ENCODE measurements at regions not wholly inside any gene's neighbourhood (a gene's known extent, or its start where the extent isn't known, plus 50 kb on each side); places are given as distances from the start of the nearest gene placed in this dataset.
"Not testable (repeated sequence)": the region's sequence is repeated elsewhere in the genome, so short reads cannot be mapped to it uniquely, and the experiment has no call there.

DNA sequence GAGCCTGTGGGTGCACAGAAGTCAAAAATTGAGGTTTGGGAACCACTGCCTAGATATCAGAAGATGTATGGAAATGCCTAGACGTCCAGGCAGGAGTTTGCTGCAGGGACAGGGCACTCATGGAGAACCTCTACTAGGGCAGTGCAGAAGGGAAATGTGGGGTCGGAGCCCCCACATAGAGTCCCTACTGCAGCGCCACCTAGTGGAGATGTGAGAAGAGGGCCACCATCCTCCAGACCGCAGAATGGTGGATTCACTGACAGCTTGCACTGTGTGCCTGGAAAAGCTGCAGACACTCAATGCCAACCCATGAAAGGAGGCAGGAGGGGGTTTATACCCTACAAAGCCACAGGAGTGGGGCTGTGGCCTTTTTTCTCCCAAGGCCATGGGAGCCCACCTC, 159.0 kb upstream of the ROPN1B start:
- TF ChIP-seq, protein P1, sequence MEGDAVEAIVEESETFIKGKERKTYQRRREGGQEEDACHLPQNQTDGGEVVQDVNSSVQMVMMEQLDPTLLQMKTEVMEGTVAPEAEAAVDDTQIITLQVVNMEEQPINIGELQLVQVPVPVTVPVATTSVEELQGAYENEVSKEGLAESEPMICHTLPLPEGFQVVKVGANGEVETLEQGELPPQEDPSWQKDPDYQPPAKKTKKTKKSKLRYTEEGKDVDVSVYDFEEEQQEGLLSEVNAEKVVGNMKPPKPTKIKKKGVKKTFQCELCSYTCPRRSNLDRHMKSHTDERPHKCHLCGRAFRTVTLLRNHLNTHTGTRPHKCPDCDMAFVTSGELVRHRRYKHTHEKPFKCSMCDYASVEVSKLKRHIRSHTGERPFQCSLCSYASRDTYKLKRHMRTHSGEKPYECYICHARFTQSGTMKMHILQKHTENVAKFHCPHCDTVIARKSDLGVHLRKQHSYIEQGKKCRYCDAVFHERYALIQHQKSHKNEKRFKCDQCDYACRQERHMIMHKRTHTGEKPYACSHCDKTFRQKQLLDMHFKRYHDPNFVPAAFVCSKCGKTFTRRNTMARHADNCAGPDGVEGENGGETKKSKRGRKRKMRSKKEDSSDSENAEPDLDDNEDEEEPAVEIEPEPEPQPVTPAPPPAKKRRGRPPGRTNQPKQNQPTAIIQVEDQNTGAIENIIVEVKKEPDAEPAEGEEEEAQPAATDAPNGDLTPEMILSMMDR (conservative IDR thresholded peaks at IDR 0.05) = 0 out of 2 replicates have a peak, but pooled peaks have one; percentile 25
- not testable (repeated sequence) for TF ChIP-seq EZH2 (IDR thresholded peaks at IDR 0.05; ENCODE audit: low read depth)

Data from PC-9 (cell line).